Heart left ventricle (tissue), 13 donors: ENCODE measurements at regions not wholly inside any gene's neighbourhood (a gene's known extent, or its start where the extent isn't known, plus 50 kb on each side); places are given as distances from the start of the nearest gene placed in this dataset.

Experiments
- CTCF ChIP-seq, 12 donors: fragments of 200-600 bp; sonication (generic) in 4 of 12; IDR thresholded peaks; one replicate each; pipeline versions ENCODE4 v1.5.0 to v1.8.0; 2018 to 2022; ENCODE audit warnings: antibody characterized with exemption in 12 of 12, mild to moderate bottlenecking in 5 of 12
- POLR2A ChIP-seq, 2 donors: fragments of 450-650 bp; IDR thresholded peaks; one replicate each; pipeline ENCODE4 v1.6.1; 2017; ENCODE audit warnings: antibody characterized with exemption in 2 of 2, mild to moderate bottlenecking in 2 of 2, moderate library complexity in 2 of 2
- donor health status: ischemic (EF 13 %, LVEDD 7.1; RV severe dilation, severe dysfunction).
- donor health status: DM: no; HTN: yes; CAD: no.
- donor health status: DM: no; HTN: no; CAD: no.
- donor health status: ischemic (EF 25% LVEDD 6.9; RV normal size, moderate dysfunction).
- donor health status: ischemic (EF 25% LVEDD 5.7; RV mildly dilated, moderate dysfunction).
- donor health status: ischemic (EF 35%, LVEDD 5.7; RV mildly dilated, moderate dysfunction).
- donor health status: nonischemic (EF 11% LVEDD 7.7; RV severe dilation, severe dysfunction).
- donor health status: DM: yes; HTN: yes; CAD: no.
- donor health status: PGD.
- donor health status: ischemic (EF 29% LVEDD 5.4; RV normal size, mild dysfunction).
- donor health status: nonischemic (EF 23%, LVEDD 6.1; RV moderate dilation, normal function).

GRCh38 chr13:95406176-95406575, 104.9 kb upstream of the ABCC4 start:
- TF ChIP-seq CTCF (IDR thresholded peaks at IDR 0.05) (no peak), POLR2A (IDR thresholded peaks at IDR 0.05) (no peak)
